ENCODE measurements at regions not wholly inside any gene's neighbourhood (a gene's known extent, or its start where the extent isn't known, plus 50 kb on each side); places are given as distances from the start of the nearest gene placed in this dataset.

- no peak overlapping the region for H3K27ac ChIP-seq
- H3K27me3 ChIP-seq: no peaks in the 10 kb centered on the region
- no peaks in the 10 kb centered on the region for H3K36me3 ChIP-seq
- H3K9me3 ChIP-seq: peaks cover 0 to 9% (median 1%) of the 10 kb centered on the region in 4 donors
- no peak overlapping the region for H3K4me3 ChIP-seq
- TF ChIP-seq POLR2A (IDR thresholded peaks at IDR 0.05): no peak
- TF ChIP-seq, protein P1, sequence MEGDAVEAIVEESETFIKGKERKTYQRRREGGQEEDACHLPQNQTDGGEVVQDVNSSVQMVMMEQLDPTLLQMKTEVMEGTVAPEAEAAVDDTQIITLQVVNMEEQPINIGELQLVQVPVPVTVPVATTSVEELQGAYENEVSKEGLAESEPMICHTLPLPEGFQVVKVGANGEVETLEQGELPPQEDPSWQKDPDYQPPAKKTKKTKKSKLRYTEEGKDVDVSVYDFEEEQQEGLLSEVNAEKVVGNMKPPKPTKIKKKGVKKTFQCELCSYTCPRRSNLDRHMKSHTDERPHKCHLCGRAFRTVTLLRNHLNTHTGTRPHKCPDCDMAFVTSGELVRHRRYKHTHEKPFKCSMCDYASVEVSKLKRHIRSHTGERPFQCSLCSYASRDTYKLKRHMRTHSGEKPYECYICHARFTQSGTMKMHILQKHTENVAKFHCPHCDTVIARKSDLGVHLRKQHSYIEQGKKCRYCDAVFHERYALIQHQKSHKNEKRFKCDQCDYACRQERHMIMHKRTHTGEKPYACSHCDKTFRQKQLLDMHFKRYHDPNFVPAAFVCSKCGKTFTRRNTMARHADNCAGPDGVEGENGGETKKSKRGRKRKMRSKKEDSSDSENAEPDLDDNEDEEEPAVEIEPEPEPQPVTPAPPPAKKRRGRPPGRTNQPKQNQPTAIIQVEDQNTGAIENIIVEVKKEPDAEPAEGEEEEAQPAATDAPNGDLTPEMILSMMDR (IDR thresholded peaks at IDR 0.05): no peak
- TF ChIP-seq POLR2AphosphoS5 (IDR thresholded peaks at IDR 0.05): no peak
- no peak for TF ChIP-seq EP300 (IDR thresholded peaks at IDR 0.05)
- intact Hi-C loops (cut with DNase I): no loop called here
- WGBS, 2 donors: 33 to 68% methylated on average over 2 of the region's 2 CpGs
- no peak for DNase-seq
- H3K4me1 ChIP-seq: no peaks in the 10 kb centered on the region
These were observed 542.5 kb downstream of the TLE4 start for GRCh38 chr9:80114241-80114640.

DNA sequence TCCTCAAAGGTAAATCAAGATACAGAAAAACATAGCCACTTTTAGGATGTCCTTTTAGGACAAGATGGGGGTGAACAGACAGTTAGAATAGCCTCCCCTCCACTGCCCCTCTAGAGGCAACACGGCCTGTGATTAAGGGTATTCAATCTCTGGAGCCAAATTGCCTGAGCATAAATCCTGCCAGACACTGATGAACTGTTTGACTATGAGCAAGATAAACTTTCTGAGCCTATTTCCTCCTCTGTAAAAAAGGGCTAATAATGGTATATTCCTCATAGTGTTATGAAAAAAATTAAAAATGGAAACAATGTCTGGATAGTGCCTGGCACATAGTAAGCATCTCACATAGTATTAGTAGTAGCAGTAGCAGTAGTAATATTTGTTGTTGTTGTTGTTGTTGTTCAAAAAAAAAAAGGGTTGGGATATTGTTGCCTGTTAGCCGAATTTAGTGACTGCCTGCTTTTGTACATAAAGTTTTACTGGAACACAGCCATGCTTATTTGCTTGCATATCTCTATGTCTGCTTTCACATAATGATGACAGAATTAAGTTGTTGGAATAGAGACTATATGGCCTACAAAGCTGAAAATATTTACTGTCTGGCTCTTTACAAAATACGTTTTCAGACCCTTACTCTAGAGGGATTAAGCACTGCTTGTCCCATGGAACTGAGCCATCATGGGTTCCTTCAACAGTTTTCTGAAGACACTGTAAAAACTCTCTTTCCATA is 536.3 kb downstream of the TLE4 start:
- peaks cover 0 to 3% (median 0%) of the 10 kb centered on the region in 4 donors for H3K9me3 ChIP-seq
- no peaks in the 10 kb centered on the region for H3K36me3 ChIP-seq
- no peaks in the 10 kb centered on the region for H3K4me1 ChIP-seq
- intact Hi-C loops (cut with DNase I): no loop called here
- H3K27ac ChIP-seq: no peak overlapping the region
- 30 to 66% methylated on average over 3 of the region's 3 CpGs for WGBS, 2 donors
- DNase-seq: no peak
- TF ChIP-seq POLR2A (IDR thresholded peaks at IDR 0.05) (no peak), POLR2AphosphoS5 (IDR thresholded peaks at IDR 0.05) (no peak), EP300 (IDR thresholded peaks at IDR 0.05) (no peak)
- TF ChIP-seq, protein P1 (IDR thresholded peaks at IDR 0.05): no peak
- H3K4me3 ChIP-seq: no peak overlapping the region
- H3K27me3 ChIP-seq: no peaks in the 10 kb centered on the region

DNA sequence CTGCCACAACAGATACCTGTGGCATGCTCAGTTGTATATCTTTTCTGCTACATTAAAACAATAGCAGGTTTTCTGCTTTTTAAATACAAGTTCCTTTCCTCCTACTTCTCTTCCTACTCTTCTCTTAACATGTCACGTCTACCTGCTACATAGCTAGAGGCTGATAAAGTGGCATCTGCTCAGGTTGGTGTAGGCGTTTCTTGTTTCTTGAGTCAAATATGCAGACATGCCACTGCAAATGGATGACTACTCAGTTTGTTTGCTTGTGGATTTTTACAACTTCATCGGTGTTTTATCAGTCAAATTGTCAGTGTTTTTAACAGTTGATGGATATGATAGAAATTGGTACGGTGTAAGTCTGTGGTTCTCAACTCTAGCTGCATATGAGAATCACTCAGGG is 525.7 kb downstream of the TLE4 start:
- WGBS, 2 donors: 63 to 82% methylated on average over 4 of the region's 4 CpGs
- no peak for DNase-seq
- Histone ChIP-seq H3K4me1 (no peaks in the 10 kb centered on the region), H3K36me3 (no peaks in the 10 kb centered on the region), H3K27me3 (no peaks in the 10 kb centered on the region), H3K9me3 (no peaks in the 10 kb centered on the region), H3K27ac (no peak overlapping the region), H3K4me3 (no peak overlapping the region)
- intact Hi-C loops (cut with DNase I): no loop called here
- TF ChIP-seq, protein P1 (IDR thresholded peaks at IDR 0.05): no peak
- TF ChIP-seq EP300 (IDR thresholded peaks at IDR 0.05): no peak
- no peak for TF ChIP-seq POLR2A (IDR thresholded peaks at IDR 0.05)

GRCh38 chr9:80094176-80094771 is 522.5 kb downstream of the TLE4 start:
- TF ChIP-seq POLR2AphosphoS5 (IDR thresholded peaks at IDR 0.05) (no peak), EP300 (IDR thresholded peaks at IDR 0.05) (no peak), POLR2A (IDR thresholded peaks at IDR 0.05) (no peak)
- TF ChIP-seq, protein P1 (IDR thresholded peaks at IDR 0.05): no peak
- Histone ChIP-seq H3K36me3 (no peaks in the 10 kb centered on the region), H3K27ac (no peak overlapping the region), H3K9me3 (no peaks in the 10 kb centered on the region), H3K4me3 (no peak overlapping the region), H3K4me1 (no peaks in the 10 kb centered on the region), H3K27me3 (no peaks in the 10 kb centered on the region)
- no peak for DNase-seq
- intact Hi-C loops (cut with DNase I): no loop called here
- WGBS, 2 donors: 89 to 93% methylated on average over 1 of the region's 1 CpG

Data from sigmoid colon (tissue), 6 donors.